Inflammatory macrophage treated with lipopolysaccharide for 4 hours (primary cell): ENCODE measurements at regions not wholly inside any gene's neighbourhood (a gene's known extent, or its start where the extent isn't known, plus 50 kb on each side); places are given as distances from the start of the nearest gene placed in this dataset.

ENCODE experiments used
- DNase-seq: peaks from one replicate; pipeline ENCODE4 v3.0.0-alpha.2; 2020

DNA sequence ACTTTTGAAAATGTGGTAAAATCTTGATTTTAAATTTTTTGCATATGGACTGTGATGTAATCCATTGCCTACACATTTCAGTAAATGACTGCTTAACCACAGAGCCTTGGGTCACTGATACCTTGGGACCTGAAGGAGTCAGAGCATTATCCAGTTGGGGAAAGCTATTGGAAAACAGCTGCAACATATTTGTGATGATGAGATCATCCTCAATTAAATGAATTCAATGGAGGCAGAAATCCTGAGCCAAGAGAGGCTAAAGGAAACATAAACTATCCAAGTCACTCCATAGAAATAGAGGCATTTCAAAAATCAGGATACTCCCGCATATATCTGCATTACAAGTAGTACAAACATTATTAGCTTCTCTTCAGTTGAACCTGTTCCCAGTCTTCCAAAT is 99.8 kb upstream of the PRMT6 start:
- DNase-seq = no peak

DNA sequence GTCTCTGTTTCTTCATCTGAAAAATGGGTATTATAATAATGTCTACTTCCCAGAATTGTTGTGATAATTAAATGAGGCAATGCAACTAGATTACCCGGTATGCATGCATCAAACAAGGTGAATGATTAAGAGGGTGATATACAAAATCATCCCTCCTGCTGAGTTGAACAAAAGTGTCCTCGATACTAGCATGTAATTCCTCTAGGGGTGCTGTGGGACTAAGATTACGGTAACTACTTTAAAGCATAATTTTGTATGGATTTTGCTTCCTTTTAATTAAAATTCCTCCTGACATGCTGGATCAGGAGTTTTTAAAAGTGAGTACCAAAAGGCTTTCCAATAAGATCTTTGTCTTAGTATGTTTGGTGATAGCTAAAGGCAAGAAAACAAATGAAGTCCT is 98.7 kb upstream of the PRMT6 start:
- no peak for DNase-seq

DNA sequence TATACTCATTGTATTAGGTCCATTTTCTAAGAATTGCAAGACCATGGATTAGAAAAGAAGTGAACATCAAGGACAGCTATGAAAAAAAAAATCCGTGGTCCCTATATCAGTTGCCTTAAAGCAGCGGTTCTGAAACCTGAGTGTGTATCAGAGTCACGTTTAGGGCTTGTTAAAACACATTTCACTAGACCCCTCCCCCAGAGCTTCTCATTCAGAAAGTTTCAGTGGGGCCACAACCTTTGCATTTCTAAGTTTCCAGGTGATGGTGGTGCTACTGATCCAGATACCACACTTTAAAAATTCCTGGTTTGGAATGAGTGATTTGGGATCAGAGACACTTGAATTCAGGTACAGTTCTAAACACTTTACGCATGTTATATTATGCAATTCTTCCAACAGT is 96.1 kb upstream of the PRMT6 start:
- DNase-seq = no peak

DNA sequence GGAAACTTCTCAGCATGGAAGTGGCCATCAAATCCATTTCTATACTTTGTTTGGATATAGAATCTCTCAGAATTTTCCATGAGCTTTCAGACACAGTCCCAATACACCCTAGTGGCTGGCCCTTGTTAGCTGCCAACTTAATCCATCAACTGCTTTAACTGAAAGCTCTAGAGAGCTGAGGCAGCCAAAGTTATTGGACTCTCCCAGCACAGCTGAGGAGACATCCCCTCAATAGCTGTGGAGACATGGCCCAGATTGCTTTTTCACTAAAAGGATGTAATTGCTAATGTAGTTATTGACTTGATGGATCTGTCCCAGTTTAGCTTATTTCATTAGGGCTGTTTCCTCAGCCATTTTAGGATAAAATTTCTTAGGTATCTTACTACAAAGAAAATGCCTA is 94.8 kb upstream of the PRMT6 start:
- DNase-seq = no peak

DNA sequence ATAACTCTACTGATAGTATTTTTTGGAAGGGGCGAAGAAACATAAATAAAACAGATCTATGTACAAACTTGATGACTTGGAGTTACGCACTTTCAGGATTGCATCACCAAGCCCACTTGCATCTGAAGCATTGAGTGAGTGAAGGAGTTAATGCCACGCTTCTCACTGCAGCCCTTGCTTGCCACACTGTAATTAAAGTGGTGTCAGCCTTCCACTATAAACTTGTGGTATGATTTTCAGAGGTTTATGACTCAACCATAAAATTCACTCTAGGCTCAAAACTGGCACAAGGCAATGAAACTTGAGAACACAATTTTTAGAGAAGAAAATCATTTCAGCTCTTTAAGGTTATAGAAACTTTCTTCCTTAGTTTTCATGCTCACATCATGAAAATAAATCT is 93.9 kb upstream of the PRMT6 start:
- no peak for DNase-seq

DNA sequence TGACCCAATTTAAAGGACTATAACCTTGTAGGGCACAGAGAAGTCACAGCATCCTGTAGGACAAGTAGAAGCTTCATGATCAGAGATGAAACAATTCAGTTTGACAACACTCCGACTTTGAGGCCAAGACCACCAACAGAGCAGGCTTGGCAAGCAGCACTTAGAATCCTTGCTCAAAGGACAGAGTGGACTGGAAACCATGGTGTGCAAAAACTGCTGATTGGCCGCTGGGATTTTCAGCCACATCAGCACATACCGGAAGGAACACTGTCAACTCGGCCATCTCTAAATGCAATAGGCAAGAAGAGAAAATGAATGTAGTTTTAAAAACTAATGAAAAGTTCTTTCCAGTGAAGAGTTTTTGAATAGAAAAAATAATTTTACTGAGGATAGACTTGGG is 92.0 kb upstream of the PRMT6 start:
- no peak for DNase-seq

DNA sequence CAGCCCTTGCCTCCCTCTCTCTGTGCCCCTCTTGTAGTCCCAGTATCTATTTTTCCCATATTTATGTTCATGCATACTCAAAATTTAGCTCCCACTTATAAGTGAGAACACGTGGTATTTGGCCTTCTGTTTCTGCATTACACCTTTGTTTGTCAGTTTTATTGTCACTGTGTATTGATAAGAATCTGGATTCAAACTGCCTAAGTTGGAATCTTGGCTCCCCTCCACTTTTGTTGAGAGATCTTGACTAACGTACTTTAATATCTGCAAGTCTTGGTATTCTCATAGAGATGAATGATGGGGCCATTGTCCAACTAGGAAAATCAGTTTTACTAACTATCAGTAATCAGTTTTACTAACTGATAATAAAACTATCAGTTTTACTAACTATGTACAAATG is 87.8 kb upstream of the PRMT6 start:
- DNase-seq = no peak

DNA sequence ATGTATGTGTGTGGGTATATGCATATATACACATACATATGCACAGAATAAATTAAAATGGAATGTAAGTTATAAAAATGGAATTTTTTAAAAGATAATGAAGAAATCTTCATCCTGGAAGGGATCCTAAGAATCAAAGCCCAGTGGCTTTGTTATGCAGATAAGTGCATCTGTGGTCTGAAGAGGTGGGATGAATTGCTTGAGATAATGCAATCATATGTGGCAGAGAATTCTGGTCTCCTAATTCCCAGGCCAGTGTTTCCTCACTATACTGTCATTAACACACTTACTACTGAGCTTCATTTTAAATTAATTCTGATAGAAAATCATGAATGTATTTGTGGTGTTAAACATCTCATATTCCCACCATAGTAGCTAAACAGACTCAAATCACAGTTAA is 86.7 kb upstream of the PRMT6 start:
- DNase-seq = no peak

DNA sequence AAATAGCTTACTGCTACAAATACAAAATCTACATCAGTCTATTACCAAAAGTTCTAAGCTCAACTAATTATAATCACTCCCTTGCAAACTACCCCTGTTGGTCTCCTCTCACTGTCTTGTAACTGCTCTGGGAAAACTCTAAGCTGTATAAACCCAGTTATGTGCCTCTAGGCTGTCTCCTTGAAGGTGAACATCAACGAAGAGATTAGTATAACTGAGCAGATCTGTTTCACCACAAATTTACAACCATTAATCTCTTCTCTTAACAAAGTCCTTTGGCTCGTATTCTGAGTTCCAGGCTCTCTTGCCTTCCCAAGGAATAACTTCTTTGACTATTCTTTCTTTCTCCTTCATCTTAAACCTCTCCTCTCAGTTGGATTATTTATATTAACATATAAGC is 84.4 kb upstream of the PRMT6 start:
- DNase-seq = no peak

DNA sequence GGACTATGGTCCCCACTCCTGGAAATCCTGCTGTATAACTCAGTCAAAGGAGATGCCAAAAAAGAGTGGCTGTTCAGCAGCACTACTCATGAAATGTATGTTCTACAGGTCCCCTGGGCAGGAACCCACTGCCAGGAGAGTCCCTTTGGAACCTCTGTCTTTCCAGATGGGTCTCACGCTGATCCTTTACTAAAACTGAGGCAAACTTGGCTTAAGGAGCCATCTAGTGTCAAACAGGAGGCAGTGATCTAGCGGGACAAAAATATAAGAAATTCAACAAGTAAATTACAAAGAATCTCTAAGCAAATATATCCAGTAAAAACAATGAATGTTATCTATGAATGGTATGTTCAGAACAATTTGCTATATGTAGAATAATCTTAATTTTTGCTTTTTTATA is 80.5 kb upstream of the PRMT6 start:
- no peak for DNase-seq

DNA sequence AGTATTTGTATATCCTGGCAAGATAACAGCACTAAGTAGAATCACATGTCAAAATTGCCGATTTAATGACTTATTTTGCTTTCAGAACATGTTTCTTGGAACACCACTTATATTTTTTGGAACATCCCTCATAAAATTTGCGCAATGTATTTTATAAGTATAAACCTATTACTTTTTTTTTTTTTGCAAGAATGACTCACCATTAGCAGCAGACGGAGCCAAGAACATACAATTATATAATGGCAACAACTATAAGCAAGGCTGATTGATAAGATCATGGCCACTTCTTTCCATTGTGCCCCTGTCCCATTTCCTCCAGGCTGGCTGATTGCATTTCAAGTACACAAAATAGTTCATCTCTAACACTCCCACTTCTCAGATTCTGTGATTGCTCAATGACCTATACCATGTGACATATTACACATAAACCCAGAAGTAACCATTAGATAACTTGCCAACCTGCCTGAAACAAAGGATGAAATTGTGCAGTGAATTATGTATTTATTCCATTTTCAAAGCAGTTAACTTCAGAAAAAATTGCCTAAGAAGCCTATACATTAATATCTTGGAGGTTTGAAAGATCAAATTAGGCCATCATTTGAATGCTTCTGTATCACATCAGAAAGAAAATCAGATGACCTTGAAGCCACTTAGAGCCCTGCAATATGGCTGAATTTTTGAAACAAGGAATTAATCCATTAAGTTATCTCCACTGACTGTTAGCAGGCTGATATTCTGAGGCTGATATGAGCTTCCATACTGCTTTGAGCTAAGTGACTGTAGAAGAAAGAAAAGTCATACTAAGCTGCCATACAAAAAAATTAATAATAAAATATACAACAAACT is 77.8 kb upstream of the PRMT6 start:
- DNase-seq = no peak

DNA sequence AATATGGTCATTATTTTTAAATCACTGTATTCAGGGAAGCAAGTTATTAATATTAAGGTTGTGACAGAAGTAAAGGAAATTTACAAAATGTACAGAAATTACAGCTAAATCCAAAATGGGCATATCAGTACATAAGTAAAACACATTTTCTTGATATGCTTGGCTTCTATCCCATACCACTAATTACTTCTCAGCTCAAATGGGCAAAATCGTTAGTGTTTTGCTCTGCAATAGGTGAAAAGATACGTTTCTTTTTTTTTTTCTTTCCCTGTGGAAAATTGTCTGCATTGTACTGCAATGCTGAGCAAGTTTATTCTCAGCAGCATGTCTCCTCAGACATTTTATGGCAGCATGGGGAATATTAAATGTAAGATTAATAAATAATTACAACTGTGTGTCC is 77.1 kb upstream of the PRMT6 start:
- DNase-seq = no peak

DNA sequence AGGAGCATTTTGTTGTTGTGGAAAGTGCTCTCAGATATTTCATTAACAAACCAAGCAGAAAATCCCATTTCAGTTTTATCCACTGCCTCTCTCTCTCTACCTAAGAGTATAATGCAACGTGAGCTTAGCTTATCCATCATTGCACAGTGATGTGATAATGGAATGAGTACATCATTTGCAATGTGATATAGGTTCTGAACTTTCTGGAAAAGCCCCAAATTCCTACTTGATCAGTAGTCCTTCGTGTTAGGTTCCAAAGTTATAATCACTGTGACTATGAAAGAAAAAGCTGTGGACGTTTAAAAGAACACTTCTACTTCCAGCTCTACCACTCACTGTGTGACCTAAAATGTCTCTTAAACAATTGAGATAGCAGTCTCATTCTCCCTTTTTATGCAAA is 76.4 kb upstream of the PRMT6 start:
- DNase-seq = no peak

DNA sequence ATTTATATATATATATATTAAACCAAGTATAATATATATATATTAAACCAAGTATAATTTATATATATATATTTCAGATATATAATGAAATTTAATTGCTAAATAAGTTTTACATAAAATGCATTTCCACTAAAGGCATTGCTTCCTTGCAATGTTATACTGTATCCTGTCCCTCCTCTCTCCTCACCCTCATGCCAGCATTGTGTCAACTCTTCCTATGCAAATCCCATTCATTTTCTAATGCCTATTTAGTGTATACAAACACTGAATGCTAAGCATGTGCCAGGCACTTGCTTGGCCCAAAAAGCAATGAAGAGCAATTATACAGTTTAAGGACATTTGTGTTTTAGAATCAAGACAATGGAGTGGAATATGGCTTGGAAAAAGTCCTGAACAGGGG is 71.7 kb upstream of the PRMT6 start:
- DNase-seq = no peak

DNA sequence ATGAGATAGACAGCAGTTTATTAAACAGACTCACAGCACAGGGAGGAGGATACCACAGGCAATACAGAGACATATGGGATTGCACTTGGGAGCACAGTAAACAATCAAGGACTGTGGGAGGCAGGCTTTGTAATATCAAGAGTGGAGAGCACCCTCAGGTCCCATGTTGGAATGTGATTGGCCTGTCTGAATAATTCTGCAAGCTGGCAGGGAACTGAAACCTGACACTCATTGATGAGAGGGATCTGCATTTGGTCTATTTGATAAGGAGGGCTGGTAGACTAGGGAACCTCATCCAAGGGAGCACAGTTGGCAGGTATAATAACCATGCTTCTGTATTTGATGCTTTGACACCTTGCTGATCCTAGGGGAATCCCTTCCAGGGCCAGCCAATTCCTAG is 69.9 kb upstream of the PRMT6 start:
- no peak for DNase-seq

DNA sequence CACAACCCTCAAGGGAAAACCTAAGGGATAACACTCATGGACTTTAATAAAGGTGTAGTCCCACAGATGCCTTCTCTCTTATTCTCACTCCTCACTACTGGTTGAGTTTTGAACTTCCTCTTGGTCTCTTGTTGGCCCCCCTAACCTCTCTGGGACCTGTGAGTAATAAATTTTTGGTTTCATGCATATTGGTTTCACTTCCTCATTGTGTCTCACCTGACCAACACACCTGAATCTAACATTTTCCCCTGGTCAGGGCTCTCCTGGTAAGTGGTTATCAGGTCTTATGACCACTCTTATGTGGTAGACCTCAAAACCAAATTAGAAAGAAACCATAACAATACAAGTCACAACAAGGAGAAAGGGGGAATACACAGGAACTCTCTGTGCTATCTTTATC is 60.5 kb upstream of the PRMT6 start:
- DNase-seq = no peak

DNA sequence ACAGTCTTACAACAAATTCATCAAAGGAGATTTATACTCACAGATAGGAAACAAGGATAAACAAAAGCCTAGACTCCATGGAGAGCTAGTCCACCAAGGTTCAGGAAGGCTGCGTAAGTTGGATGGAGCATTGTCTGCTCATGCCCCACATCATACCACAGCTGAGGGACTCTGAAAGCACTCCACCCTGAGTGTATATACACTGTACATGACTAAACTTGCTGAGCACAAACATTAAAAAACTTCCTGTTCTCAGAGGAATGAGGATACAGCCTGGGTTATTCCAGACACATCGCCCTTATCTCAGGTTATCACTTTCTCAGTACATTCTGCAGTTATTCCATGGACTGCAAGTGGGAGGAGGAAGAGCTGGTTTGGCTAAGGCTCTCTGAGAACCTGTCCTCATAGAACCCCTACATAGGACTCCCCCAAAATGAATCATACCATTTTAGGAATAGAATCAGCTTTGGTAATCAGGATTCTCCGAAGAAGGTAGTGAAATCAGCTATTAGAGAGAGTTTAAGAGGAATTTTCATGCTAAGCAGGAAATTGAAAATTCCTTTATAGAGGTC is 58.0 kb upstream of the PRMT6 start:
- no peak for DNase-seq

DNA sequence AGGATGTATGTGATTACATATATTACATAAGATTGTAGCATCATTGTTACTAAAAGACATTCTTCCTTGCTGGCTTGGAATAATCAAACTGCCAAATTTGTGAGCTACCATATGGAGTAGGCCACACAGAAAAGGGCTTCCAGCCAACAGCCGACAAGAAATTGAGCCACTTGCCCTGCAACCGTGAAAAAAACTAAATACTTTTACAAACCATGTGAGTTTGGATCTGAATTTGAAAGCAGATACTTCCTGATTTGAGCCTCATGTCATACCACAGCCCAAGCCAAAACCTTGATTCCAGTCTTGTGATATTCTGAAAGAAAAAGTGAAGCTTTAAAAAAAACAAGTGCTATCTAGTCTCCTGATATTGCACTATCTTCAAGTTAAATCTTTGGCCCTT is 55.6 kb upstream of the PRMT6 start:
- DNase-seq = no peak

DNA sequence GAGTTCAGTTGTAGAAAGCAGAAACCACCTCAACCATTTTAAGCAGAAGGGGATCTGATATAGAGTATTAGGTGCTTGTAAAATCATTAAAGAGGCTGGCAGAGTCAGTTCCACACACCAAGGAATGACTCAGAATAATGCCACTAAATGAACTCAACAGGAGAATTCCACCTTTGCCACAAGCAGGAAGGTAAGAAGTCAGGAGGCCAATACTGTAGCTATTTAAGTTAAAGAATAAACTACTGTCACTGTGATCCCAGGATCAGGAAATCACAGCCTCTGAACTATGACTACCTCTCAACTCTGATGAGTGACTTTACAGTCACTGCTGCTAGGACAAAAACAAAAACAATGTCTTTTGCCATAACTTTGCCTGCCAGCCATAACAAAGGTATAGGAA is 52.5 kb upstream of the PRMT6 start:
- no peak for DNase-seq

DNA sequence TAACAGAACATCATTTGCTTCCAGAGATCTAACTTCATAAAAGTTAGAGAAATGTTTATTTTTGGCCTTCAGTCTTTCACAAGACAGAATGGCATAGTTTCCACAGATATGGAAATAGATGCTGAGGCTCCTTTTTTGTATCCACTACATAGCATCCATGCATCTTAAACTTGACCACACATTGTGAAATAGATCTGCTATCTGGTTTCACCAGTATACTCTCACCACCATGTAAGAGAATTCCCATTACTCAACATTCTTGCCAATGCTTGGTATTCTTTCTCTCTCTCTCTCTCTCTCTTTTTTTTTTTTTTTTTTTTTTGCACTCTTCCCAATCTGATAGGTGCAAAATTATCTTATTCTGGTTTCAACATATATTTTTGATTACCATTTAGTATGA is 52.1 kb upstream of the PRMT6 start:
- DNase-seq = no peak
